NCI-H1436 (cell line): ENCODE measurements at regions not wholly inside any gene's neighbourhood (a gene's known extent, or its start where the extent isn't known, plus 50 kb on each side); places are given as distances from the start of the nearest gene placed in this dataset.
A peak's percentile ranks its signal among the peaks of the same experiment; 100 is the strongest.
"Not testable (repeated sequence)": the region's sequence is repeated elsewhere in the genome, so short reads cannot be mapped to it uniquely, and the experiment has no call there.

ENCODE experiments used
- DNase-seq: peaks from one replicate; lab custom pipeline; 2025; lab: John Stamatoyannopoulos, UW

DNA sequence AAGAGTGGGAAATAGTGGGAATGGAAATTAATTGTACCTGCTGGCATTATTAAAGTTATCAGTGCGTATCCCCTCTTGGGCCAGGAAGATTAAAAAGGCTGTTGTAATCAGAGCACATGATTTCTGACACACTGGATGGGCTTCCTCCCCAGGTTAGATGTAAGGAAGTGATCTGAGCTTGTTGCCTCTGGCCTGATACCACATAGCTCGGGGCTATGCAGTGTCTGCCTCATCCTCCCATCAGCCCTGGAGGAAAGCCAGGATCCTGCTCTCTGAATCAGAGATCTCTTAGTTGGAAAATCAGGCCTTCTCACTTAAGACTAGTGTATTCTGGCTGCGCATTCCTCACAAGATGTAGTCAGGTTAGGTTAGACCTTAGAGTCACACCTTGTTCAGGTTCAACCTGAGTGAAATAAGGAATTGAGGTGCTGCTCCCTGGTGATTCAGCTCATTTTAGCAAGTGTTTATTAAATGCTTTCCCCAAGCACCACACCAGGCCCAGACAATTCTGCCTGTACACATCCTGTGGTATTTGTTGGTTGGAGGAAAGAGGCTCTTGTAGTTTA, 108.2 kb upstream of the IKBKE start:
- not testable (repeated sequence) for DNase-seq

GRCh38 chr1:206362994-206363393, 107.3 kb upstream of the IKBKE start:
- DNase-seq: not testable (repeated sequence)

- DNase-seq: not testable (repeated sequence)
Observed at GRCh38 chr1:206365271-206365670, 105.0 kb upstream of the IKBKE start.

GRCh38 chr1:206366131-206366530, 104.1 kb upstream of the IKBKE start:
- not testable (repeated sequence) for DNase-seq

DNA sequence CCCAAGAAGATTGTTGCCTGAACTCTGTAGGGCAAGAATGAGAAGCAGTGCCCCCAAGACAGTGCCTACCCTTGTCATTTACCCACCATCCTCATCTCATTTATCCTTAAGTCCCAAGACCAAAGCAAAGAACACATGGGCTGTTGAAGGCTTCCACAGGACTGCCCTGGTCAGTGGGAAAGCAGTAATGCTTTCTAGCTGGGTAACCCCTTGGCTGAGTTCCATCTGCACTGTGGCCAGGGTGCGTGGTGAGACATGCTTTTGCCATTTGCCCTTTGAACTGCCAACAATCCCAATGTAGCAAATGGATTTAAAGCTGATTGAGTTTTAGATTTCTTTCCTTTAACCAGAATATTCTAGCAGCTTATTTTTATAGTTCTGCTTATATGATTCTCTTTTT, 103.5 kb upstream of the IKBKE start:
- not testable (repeated sequence) for DNase-seq

DNA sequence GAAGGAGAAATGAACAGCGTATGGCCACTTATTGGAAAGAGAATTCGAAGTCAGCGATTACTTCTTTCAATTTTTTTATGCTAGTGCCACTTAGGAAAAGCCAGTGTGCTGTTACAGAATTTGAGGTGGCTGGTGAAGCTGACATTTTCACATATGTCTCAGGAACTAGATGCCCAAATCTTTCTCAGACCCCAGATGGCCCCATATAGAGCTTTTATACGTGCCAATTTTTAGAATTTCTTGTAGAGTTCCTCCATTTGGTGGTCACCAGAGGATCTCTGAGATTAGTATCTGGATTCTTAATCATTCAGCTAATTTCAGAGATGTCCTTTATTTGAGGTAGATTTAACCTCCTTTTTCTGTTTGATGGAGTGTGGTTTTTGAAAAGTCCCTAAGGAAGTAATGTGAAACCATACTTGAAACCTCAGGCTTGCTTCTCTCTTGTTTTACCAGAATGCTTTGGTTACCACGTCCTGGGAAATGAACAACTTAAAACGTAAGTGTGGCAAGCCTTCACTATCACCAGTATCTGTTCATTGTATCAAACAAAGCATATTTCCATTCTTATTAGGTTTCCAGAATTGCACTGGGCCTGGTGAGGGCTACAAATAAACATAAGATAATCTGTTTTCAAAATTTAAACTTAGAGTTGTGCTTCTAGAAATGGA, 102.2 kb upstream of the IKBKE start:
- DNase-seq: not testable (repeated sequence)

GRCh38 chr1:206374725-206375124, 95.6 kb upstream of the IKBKE start:
- DNase-seq: not testable (repeated sequence)

DNA sequence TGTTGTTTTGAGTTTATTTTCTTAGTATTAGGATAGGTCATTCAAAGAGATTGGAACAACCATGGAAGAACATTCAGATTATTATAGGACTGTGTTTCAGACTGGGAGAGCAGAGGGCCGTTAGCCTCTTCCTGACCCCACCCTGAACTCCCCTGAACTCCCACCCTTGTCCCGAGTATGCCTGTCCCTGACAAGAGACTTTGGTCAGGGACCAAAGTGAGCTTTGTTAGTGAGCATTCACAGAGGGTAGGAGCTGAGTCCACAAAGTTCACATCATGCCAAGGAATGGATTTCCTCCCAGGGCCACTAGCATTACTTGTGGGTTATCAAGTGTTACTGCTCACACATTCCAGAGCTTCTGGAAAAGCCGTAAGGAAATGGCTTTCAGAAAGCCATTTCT, 94.7 kb upstream of the IKBKE start:
- DNase-seq: not testable (repeated sequence)

DNA sequence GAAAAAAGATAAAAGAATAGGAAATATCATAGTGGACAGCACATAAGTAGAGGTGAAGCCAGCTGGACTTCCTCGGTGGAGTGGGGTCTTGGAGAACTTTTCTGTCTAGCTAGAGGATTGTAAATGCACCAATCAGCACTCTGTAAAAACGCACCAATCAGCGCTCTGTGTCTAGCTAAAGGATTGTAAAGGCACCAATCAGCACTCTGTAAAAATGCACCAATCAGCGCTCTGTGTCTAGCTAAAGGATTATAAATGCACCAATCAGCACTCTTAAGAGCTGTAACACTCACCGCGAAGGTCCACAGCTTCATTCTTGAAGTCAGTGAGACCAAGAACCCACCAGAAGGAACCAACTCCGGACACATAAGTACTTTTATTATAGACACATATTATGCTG, 91.8 kb upstream of the IKBKE start:
- not testable (repeated sequence) for DNase-seq

- not testable (repeated sequence) for DNase-seq
Observed at GRCh38 chr1:206379245-206379644, 91.0 kb upstream of the IKBKE start.

GRCh38 chr1:206380163-206380790, 90.0 kb upstream of the IKBKE start:
- not testable (repeated sequence) for DNase-seq

DNA sequence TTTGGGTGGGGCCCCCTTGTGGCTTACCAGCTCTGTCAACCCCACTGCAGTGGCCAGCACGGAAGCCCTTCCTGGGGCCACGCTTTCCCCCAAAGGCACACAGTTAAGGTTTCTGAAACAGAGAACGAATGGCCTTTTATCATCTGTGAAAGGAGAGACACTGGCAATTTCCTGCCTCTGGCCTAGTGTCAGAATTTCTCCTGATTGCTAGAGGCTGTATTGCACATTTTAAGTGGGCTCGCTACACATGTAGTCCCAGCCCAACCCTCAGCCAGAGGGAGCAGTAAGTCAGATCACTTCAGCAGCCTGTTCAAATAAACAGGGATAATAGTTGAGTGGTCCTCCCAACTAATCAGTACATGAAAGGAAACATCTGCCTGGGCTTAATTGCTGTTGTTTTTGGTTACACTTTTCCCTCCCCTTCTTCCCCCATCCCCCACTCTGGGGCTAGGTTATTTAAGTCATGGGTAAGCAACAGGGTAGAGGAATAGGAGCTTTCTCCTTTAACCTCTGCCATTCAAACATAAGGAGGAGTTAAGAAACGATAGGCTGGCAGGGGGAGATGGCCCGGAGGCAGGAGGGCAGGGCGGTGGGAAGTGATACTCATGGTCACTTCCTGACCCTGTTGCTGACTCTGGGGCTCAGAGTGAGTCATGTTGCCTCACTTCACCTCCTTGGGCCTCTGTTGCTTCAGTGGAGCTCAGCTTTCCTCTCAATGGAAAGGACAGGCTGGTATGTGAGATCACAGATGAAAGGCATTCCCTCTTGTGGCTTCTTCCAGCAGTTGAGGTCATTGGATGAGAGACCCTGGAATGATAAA, 89.3 kb upstream of the IKBKE start:
- peak; percentile 67 for DNase-seq

GRCh38 chr1:206384029-206384807, 86.1 kb upstream of the IKBKE start:
- DNase-seq: not testable (repeated sequence)

GRCh38 chr1:206384891-206385290, 85.4 kb upstream of the IKBKE start:
- not testable (repeated sequence) for DNase-seq

DNA sequence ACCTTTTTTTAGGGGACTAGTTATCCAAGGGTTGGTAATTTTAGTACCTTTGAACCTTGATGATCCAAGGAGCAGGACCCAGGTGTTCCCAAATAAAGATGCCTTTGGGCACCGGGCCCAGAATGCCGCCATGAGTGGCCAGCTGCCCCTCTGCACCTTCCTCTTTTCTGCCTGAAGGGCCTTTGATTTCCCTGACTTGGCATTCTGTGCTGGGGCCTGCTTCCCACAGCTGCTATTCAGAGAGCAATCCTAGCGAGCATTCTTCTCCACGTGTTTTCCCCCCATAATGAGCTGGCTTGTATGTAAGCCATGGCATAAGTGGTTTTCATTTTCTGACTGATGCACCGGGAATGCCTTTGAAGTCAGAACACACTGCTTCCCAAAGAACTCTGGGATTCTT, 82.6 kb upstream of the IKBKE start:
- not testable (repeated sequence) for DNase-seq

DNA sequence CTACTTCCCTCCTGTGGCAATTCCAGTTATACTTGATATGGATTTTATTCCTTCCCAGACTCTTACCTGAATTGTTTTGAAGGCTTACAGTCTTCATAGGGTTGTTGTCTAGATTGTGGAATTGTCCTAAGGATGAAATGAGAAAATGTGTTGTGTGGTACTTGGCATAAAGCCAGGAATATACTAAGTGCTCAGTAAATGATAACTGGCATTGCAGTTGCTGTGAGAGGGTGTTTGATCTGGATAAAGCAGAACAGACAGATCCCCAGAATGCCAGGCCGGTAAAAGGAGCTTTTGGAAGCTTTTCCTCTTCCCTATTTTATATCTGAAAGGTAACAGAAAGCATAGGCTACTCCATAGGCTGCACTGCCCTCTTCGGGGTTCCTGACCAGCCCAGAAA, 78.4 kb upstream of the IKBKE start:
- not testable (repeated sequence) for DNase-seq

DNA sequence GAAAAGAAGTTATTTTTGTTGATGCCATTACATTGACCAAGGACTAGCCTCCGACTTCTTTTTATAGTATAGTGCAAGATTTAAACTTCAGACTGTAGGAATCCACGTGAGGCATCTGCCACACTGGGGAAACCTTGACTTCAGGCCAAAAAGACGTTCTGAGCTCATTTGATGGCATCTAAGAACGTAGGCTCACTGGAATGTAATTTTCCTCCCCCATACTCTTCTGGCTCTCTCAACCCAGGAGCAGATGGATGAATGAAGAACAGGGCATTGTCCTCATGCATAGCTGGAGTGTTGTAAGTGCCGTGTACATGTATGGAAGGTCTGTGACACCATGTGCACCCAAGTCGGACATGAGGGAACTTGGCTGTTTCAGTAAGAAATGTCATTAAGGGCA, 72.8 kb upstream of the IKBKE start:
- not testable (repeated sequence) for DNase-seq

DNA sequence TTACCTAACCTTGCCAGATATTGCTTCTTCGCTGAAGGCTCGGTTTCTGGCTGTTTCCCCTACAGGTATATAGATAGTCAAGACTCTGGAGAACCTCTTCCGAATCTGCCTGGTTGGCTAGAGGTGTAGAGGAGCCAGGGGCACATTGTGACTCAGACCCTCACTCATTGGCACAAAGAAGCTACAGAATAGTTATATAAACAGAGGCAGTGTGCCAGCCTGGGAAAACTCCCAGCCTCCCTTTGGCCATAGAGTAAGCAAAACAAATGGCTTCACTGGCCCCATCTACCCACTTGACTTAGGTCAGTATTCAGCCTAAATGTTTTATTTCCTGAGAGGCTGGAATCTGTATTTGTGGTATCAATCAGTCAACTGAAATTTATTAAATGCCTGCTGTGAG, 72.0 kb upstream of the IKBKE start:
- not testable (repeated sequence) for DNase-seq

- not testable (repeated sequence) for DNase-seq
Observed at GRCh38 chr1:206403612-206404307, 66.5 kb upstream of the IKBKE start.

DNA sequence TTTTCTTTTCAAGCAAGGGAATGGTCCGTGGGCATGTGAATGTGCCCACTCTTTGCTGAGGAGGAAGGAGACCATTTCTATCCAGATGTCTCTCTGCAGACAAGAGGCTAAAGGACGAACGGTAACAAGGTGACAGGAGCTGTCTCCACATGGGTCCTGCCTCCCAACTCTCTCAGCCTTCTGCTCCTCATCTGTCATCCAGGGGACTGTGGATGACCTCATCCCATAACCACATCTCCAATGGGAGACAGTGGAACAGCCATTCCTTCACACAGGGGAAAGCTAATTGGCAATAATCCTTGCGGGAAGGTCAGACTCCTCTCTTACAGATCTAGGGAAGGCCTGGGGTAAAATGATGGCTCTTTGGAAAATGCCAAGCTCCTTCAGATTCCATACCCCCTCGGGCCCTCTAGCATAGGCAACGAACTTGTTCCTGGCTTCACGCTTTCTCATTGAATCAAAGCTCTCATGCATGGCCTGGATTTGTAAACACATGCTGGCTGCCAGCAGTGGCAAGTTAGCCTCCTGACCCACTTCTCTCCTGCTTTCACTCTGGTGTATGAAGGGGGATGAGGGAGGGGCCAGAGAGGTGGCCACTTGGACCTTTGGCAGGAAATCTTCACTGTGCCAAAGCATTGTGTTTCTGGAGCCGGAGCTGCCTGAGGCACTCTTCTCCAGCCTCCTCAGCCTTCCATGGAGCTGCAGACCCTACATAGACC, 65.8 kb upstream of the IKBKE start:
- not testable (repeated sequence) for DNase-seq
